WERI-Rb-1 (cell line): ENCODE measurements at regions not wholly inside any gene's neighbourhood (a gene's known extent, or its start where the extent isn't known, plus 50 kb on each side); places are given as distances from the start of the nearest gene placed in this dataset.

ENCODE experiments used
- DNase-seq: peaks from one replicate; pipeline ENCODE4 v3.0.0-alpha.2; 2020
- H3K27ac ChIP-seq: fragments of 250-450 bp; sonication (Bioruptor Pico); 2 replicates; pipeline ENCODE4 v1.5.1; 2020; ENCODE audit warnings: mild to moderate bottlenecking, moderate library complexity
- H3K27me3 ChIP-seq: fragments of 250-450 bp; sonication (Bioruptor Pico); 2 replicates; pipeline ENCODE4 v1.5.1; 2021; ENCODE audit warnings: mild to moderate bottlenecking, low read depth, moderate library complexity; ENCODE audit not compliant: insufficient read depth, severe bottlenecking
- H3K36me3 ChIP-seq: fragments of 250-450 bp; sonication (Bioruptor Pico); 2 replicates; pipeline ENCODE4 v1.5.1; 2020; ENCODE audit warnings: mild to moderate bottlenecking, moderate library complexity
- H3K4me3 ChIP-seq: 2 replicates; pipeline ENCODE4 v1.5.1; 2011; ENCODE audit warnings: low read depth, mild to moderate bottlenecking, control low read depth, low read length
- H3K9me3 ChIP-seq: fragments of 250-450 bp; sonication (Bioruptor Pico); 2 replicates; pipeline ENCODE4 v1.5.1; 2021; ENCODE audit warnings: mild to moderate bottlenecking, moderate library complexity; ENCODE audit not compliant: severe bottlenecking
- TF ChIP-seq, protein P1 (sequence below): IDR thresholded peaks from 2 replicates; pipeline ENCODE4 v1.5.1; 2011; ENCODE audit warnings: low read depth, mild to moderate bottlenecking, control low read depth, inconsistent platforms, low read length

DNA sequence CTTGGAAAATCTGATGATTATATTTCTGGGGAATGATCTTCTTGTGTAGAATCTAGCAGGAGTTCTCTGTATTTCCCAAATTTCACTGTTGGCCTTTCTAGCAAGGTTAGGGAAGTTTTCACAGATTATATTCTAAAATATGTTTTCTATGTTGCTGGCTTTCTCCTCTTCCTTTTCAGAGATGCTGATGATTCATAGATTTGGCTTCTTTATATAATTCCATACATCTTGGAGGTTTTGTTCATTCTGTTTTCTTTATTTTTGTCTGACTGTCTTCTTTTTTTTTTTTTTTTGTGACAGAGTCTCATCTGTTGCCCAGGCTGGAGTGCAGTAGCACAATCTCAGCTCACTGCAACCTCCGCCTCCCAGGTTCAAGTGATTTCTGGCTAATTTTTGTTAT, 957.9 kb upstream of the SLIT2 start:
- H3K27ac ChIP-seq = no peak overlapping the region
- no peaks in the 10 kb centered on the region for H3K36me3 ChIP-seq
- TF ChIP-seq, protein P1, sequence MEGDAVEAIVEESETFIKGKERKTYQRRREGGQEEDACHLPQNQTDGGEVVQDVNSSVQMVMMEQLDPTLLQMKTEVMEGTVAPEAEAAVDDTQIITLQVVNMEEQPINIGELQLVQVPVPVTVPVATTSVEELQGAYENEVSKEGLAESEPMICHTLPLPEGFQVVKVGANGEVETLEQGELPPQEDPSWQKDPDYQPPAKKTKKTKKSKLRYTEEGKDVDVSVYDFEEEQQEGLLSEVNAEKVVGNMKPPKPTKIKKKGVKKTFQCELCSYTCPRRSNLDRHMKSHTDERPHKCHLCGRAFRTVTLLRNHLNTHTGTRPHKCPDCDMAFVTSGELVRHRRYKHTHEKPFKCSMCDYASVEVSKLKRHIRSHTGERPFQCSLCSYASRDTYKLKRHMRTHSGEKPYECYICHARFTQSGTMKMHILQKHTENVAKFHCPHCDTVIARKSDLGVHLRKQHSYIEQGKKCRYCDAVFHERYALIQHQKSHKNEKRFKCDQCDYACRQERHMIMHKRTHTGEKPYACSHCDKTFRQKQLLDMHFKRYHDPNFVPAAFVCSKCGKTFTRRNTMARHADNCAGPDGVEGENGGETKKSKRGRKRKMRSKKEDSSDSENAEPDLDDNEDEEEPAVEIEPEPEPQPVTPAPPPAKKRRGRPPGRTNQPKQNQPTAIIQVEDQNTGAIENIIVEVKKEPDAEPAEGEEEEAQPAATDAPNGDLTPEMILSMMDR = no peak
- no peak overlapping the region for H3K4me3 ChIP-seq
- H3K27me3 ChIP-seq = no peaks in the 10 kb centered on the region
- H3K9me3 ChIP-seq = peaks cover 13% of the 10 kb centered on the region
- no peak for DNase-seq

DNA sequence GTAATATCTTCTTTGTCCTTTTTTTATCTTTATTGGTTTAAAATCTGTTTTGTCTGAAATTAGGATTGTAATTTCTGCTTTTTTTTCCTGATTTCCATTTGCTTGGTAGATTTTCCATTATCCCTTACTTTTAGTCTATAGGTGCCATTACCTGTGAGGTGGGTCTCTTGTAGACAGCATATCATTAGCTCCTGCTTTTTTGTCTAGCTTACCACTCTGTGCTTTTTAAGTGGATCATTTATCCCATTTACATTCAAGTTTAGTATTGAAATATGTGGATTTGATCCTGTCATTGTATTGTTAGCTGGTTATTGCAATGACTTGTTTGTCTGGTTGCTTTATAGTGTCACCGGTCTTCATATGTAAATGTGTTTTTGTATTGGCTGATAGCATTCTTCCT, 958.6 kb upstream of the SLIT2 start:
- no peak for DNase-seq
- H3K36me3 ChIP-seq = no peaks in the 10 kb centered on the region
- H3K9me3 ChIP-seq = peaks cover 13% of the 10 kb centered on the region
- no peak overlapping the region for H3K27ac ChIP-seq
- TF ChIP-seq, protein P1 = no peak
- H3K27me3 ChIP-seq = no peaks in the 10 kb centered on the region
- no peak overlapping the region for H3K4me3 ChIP-seq

DNA sequence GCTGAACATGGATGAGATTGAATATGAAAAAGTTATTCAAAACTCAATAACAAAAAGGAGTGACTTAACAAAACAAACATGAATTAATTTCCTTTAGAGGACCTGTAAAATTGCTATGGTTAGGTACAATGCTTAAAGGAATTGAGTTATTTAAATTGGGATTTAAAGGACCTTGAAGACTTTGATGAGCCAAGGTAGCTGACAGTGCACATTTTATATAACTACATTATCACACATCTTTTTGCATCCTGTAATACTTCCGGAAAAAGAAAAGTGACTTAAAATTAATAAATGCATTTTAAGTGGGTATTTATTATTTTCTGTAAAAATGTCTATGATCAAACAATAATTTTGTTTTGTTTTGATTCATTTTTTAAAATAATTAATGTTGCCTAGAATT, 964.8 kb upstream of the SLIT2 start:
- no peak overlapping the region for H3K4me3 ChIP-seq
- DNase-seq = no peak
- TF ChIP-seq, protein P1 = no peak
- H3K27me3 ChIP-seq = no peaks in the 10 kb centered on the region
- H3K27ac ChIP-seq = no peak overlapping the region
- H3K9me3 ChIP-seq = peaks cover 4% of the 10 kb centered on the region
- no peaks in the 10 kb centered on the region for H3K36me3 ChIP-seq

DNA sequence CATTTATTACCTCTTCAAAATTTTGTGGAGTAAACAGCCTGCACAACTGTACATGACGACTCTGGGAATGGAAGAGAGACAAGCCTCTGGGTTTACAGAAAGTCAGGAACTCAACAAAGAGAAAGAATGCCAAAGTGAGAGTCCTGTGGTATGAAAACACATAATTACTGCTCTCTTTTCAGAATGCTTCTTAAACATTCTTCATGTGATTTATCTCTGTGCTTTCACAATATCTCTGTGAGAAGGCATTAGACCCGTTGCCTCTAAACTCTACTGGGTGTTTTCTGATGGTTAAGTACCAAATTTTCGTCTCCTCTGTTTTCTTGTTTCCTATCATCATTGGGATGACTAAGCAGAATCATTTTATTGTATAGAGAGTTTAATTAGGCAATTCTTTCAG, 966.6 kb upstream of the SLIT2 start:
- H3K4me3 ChIP-seq = no peak overlapping the region
- no peak for DNase-seq
- no peaks in the 10 kb centered on the region for H3K27me3 ChIP-seq
- H3K27ac ChIP-seq = no peak overlapping the region
- H3K9me3 ChIP-seq = peaks cover 4% of the 10 kb centered on the region
- TF ChIP-seq, protein P1 = no peak
- no peaks in the 10 kb centered on the region for H3K36me3 ChIP-seq

DNA sequence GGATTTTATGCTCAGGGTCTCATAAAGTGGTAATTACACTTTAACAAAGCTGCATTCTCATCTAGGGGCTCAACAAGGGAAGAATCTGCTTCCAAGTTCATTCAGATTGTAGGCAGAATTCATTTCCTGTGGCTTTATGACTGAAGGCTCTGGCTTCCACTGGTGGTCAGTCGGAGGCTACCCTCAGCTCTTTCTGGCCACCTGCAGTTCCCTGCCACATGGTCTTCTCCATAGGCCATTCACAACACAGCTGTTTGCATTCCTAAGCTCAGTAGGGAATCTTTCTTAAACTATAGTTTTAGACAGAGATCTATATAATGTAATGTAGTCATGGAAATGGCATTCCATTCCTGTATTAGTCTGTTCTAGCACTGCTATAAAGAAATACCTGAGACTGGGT, 973.0 kb upstream of the SLIT2 start:
- DNase-seq = no peak
- TF ChIP-seq, protein P1 = no peak

DNA sequence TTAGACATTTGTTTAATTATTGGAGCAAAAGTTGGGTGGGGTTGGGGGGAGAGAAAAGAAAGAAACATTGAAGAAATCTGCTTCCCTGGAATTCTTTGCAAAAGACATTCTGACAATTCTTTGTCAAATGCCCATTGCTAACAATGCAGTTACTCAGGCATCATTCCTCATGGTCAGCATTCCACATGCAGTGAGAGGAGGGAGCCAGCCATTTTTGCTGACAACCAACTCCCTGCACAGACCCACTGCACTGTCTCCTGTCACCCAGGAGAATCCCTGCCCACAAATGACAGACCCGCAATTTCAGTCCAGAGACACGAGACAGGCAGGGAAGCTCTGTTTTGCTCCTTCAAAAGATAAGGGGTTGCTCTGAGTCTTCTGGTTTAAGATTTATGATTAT, 985.1 kb upstream of the SLIT2 start:
- no peak overlapping the region for H3K27ac ChIP-seq
- TF ChIP-seq, protein P1 = no peak
- H3K4me3 ChIP-seq = no peak overlapping the region
- no peak for DNase-seq
- no peaks in the 10 kb centered on the region for H3K36me3 ChIP-seq
- H3K27me3 ChIP-seq = peaks cover 8% of the 10 kb centered on the region
- no peaks in the 10 kb centered on the region for H3K9me3 ChIP-seq

More for the DNA sequence above, 973.0 kb upstream of the SLIT2 start:
- Histone ChIP-seq H3K27me3 (no peaks in the 10 kb centered on the region), H3K9me3 (no peaks in the 10 kb centered on the region), H3K27ac (no peak overlapping the region), H3K4me3 (no peak overlapping the region), H3K36me3 (no peaks in the 10 kb centered on the region)
